IMR-90 (cell line): ENCODE measurements at regions not wholly inside any gene's neighbourhood (a gene's known extent, or its start where the extent isn't known, plus 50 kb on each side); places are given as distances from the start of the nearest gene placed in this dataset.

ENCODE experiments used
- ATAC-seq: fragments of 200-7000 bp; cut with Tn5 transposase; 2 replicates; pipeline ENCODE4 v1.9.1; 2020; ENCODE audit warnings: low read depth, mild to moderate bottlenecking, moderate library complexity
- BruUV-seq: library from RNA; stranded (reverse); fragments of 400-500 nt; replicated peaks from 2 replicates; lab custom pipeline; 2021; lab: Mats Ljungman, UMichigan
- CTCF ChIA-PET: fragments of 300-600 bp; formaldehyde crosslinking; extraction: SDS; loops from one replicate; lab custom pipeline; 2021; ENCODE audit warnings: antibody characterized with exemption; lab: Yijun Ruan, JAX
- POLR2A ChIA-PET: fragments of 300-600 bp; sonication (Branson Sonifier 250); formaldehyde crosslinking; loops from one replicate; lab custom pipeline; 2022; ENCODE audit warnings: antibody characterized with exemption; ENCODE audit not compliant: unreplicated experiment; lab: Charles Lee
- DNase-seq: peaks from one replicate; pipeline ENCODE4 v3.0.0; 2013
- H2AFZ ChIP-seq: replicated peaks from 2 replicates; pipeline ENCODE3; 2013; ENCODE audit warnings: low read length, mild to moderate bottlenecking; ENCODE audit not compliant: poor library complexity
- H2AK5ac ChIP-seq: 2 replicates; pipeline ENCODE4 v1.6.1; 2013; ENCODE audit warnings: low read depth, low read length, inconsistent platforms
- H2AK9ac ChIP-seq: replicated peaks from 2 replicates; pipeline ENCODE3; 2013; ENCODE audit warnings: mild to moderate bottlenecking, low read depth, low read length, moderate library complexity; ENCODE audit not compliant: poor library complexity
- H2BK120ac ChIP-seq: 2 replicates; pipeline ENCODE4 v1.6.1; 2013; ENCODE audit warnings: low read depth, low read length, inconsistent platforms
- H2BK15ac ChIP-seq: 3 replicates; pipeline ENCODE4 v1.6.1; 2013; ENCODE audit warnings: low read depth, low read length, inconsistent platforms
- H2BK20ac ChIP-seq: 2 replicates; pipeline ENCODE4 v1.6.1; 2013; ENCODE audit warnings: low read depth, mild to moderate bottlenecking, inconsistent platforms, low read length, moderate library complexity
- H2BK5ac ChIP-seq: 2 replicates; pipeline ENCODE4 v1.6.1; 2013; ENCODE audit warnings: mild to moderate bottlenecking, low read depth, low read length, inconsistent platforms; ENCODE audit not compliant: poor library complexity, severe bottlenecking
- H3K14ac ChIP-seq: replicated peaks from 2 replicates; pipeline ENCODE4 v1.6.1; 2013; ENCODE audit warnings: low read depth, low read length, inconsistent platforms
- H3K18ac ChIP-seq: 2 replicates; pipeline ENCODE4 v1.6.1; 2013; ENCODE audit warnings: low read depth, low read length, control low read depth
- H3K23ac ChIP-seq: 2 replicates; pipeline ENCODE4 v1.6.1; 2013; ENCODE audit warnings: low read depth, low read length, inconsistent platforms
- H3K27ac ChIP-seq: 2 replicates; pipeline ENCODE4 v1.5.1; 2013; ENCODE audit warnings: mild to moderate bottlenecking, control low read depth, low read length; ENCODE audit not compliant: insufficient read depth
- H3K27me3 ChIP-seq: 2 replicates; pipeline ENCODE4 v1.6.1; 2013; ENCODE audit warnings: low read length; ENCODE audit not compliant: control insufficient read depth, insufficient read depth
- H3K36me3 ChIP-seq: 2 replicates; pipeline ENCODE4 v1.6.1; 2013; ENCODE audit warnings: low read length, mixed read lengths; ENCODE audit not compliant: control insufficient read depth, insufficient read depth
- H3K4ac ChIP-seq: 2 replicates; pipeline ENCODE4 v1.6.1; 2013; ENCODE audit warnings: low read depth, low read length, inconsistent platforms
- H3K4me1 ChIP-seq: 2 replicates; pipeline ENCODE4 v1.6.1; 2013; ENCODE audit warnings: low read length, mixed read lengths; ENCODE audit not compliant: control insufficient read depth, insufficient read depth
- H3K4me2 ChIP-seq: 2 replicates; pipeline ENCODE4 v1.6.1; 2013; ENCODE audit warnings: low read depth, mild to moderate bottlenecking, control low read depth, low read length, moderate library complexity
- H3K4me3 ChIP-seq: 2 replicates; pipeline ENCODE4 v1.5.1; 2013; ENCODE audit warnings: low read depth, mild to moderate bottlenecking, control low read depth, low read length, moderate library complexity; ENCODE audit not compliant: insufficient read depth
- H3K56ac ChIP-seq: 2 replicates; pipeline ENCODE4 v1.6.1; 2013; ENCODE audit warnings: low read length, inconsistent platforms; ENCODE audit not compliant: insufficient read depth; ENCODE audit errors: extremely low read depth
- H3K79me1 ChIP-seq, 2 experiments: 2 replicates each; pipeline ENCODE4 v1.6.1; 2013; ENCODE audit warnings: low read length in 2 of 2, inconsistent platforms in 1 of 2, low read depth in 1 of 2
- H3K9ac ChIP-seq: 2 replicates; pipeline ENCODE4 v1.6.1; 2013; ENCODE audit warnings: low read depth, low read length, control low read depth
- H3K9me1 ChIP-seq: 2 replicates; pipeline ENCODE4 v1.6.1; 2013; ENCODE audit warnings: low read length, inconsistent platforms; ENCODE audit not compliant: insufficient read depth
- H3K9me3 ChIP-seq: 2 replicates; pipeline ENCODE4 v1.6.1; 2013; ENCODE audit warnings: low read length; ENCODE audit not compliant: control insufficient read depth, insufficient read depth
- H4K20me1 ChIP-seq: 2 replicates; pipeline ENCODE4 v1.6.1; 2013; ENCODE audit warnings: low read length, inconsistent platforms; ENCODE audit not compliant: insufficient read depth
- H4K5ac ChIP-seq: 2 replicates; pipeline ENCODE4 v1.6.1; 2013; ENCODE audit warnings: mild to moderate bottlenecking, low read depth, low read length, control low read depth
- H4K8ac ChIP-seq, 2 experiments: 2 replicates each; pipeline ENCODE4 v1.6.1; 2013; ENCODE audit warnings: low read depth in 2 of 2, low read length in 2 of 2, control low read depth in 1 of 2, inconsistent platforms in 1 of 2
- H4K91ac ChIP-seq: 2 replicates; pipeline ENCODE4 v1.6.1; 2013; ENCODE audit warnings: low read depth, low read length, inconsistent platforms; ENCODE audit not compliant: insufficient read depth
- CEBPB ChIP-seq: IDR thresholded peaks from 2 replicates; pipeline ENCODE4 v1.6.1; 2012; ENCODE audit warnings: low read depth, low read length, improper control_type of control experiment
- CHD1 ChIP-seq: IDR thresholded peaks from 2 replicates; pipeline ENCODE4 v1.6.1; 2012; ENCODE audit warnings: low read depth, low read length, improper control_type of control experiment
- MAZ ChIP-seq: IDR thresholded peaks from 2 replicates; pipeline ENCODE4 v1.6.1; 2012; ENCODE audit warnings: low read depth, mild to moderate bottlenecking, low read length, improper control_type of control experiment, moderate library complexity, borderline replicate concordance
- POLR2A ChIP-seq: IDR thresholded peaks from 2 replicates; pipeline ENCODE4 v1.6.1; 2012; ENCODE audit warnings: mild to moderate bottlenecking, low read depth, low read length
- RCOR1 ChIP-seq: IDR thresholded peaks from 2 replicates; pipeline ENCODE4 v1.6.1; 2012; ENCODE audit warnings: mild to moderate bottlenecking, low read length, improper control_type of control experiment; ENCODE audit not compliant: insufficient replicate concordance
- RFX5 ChIP-seq: IDR thresholded peaks from 2 replicates; pipeline ENCODE4 v1.8.0; 2012; ENCODE audit warnings: low read depth, mild to moderate bottlenecking, low read length, moderate library complexity
- SMC3 ChIP-seq: fragments of 150-350 bp; IDR thresholded peaks from 2 replicates; pipeline ENCODE4 v1.6.1; 2016; ENCODE audit warnings: low read depth, mild to moderate bottlenecking, antibody characterized with exemption, low read length, moderate library complexity
- dilution Hi-C: fragments of 300-500 bp; cut with HindIII; formaldehyde crosslinking; loops from one replicate; pipeline ENCODE4 v1.14.3; 2018; ENCODE audit warnings: low sequenced_read_pairs; ENCODE audit not compliant: unreplicated experiment
- in situ Hi-C: fragments of 300-500 bp; cut with MboI; formaldehyde crosslinking; loops from 3 replicates; pipeline ENCODE4 v1.14.3; 2019; ENCODE audit warnings: low sequenced_read_pairs, inconsistent platforms, mixed read lengths
- intact Hi-C: fragments of 100-400 bp; cut with micrococcal nuclease; formaldehyde crosslinking; loops from 2 replicates; pipeline ENCODE4 v1.10.0; 2022
- TF ChIP-seq, protein P1 (sequence below): fragments of 150-350 bp; IDR thresholded peaks from 2 replicates; pipeline ENCODE4 v1.6.1; 2017; ENCODE audit warnings: mild to moderate bottlenecking, antibody characterized with exemption, low read length, low read depth
- TF ChIP-seq, protein P2 (sequence below): conservative IDR thresholded peaks from 2 replicates; pipeline ENCODE4 v1.5.1; 2012; ENCODE audit warnings: mild to moderate bottlenecking, low read depth, low read length, improper control_type of control experiment

DNA sequence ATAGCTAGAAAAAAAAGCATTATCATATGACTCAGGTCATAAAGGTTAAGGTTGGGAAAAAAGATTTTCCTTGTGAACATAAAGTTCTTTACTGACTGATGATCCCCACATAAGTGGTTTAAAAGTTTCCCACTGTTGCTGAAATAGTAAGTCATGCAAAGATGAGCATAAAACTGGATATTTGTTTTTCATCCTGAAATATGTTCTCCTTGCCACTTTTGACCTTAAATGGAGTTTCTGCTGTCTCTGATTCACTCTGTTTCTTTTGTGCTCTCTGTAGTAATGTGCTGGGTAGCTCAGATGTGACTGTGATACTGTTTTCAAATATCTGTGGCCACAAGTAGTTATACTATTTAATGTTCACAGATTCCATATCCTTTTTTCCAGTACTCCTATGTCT lies 162.5 kb upstream of the GAS1 start:
- DNase-seq: peak; percentile 72
- CTCF ChIA-PET: interaction anchor here (0.6 to 0.9 kb wide), 2 partner anchors 10 to 508 kb away, joined by 3 read pairs; no protein-coding TSS in a partner anchor
- BruUV-seq: no TSS peak

More for the DNA sequence above, 162.5 kb upstream of the GAS1 start:
- Histone ChIP-seq H3K4ac (no peak overlapping the region), H2BK20ac (peak overlapping the region; percentile 63; the same call in 1 of the 2 replicates), H2BK120ac (no peak overlapping the region), H3K18ac (peak overlapping the region; percentile 54; the same call in 1 of the 2 replicates), H3K27ac (no peak overlapping the region; the same call in 1 of the 2 replicates), H4K5ac (no peak overlapping the region), H3K79me1 (no peaks in the 10 kb centered on the region), H3K9me3 (peaks cover 3% of the 10 kb centered on the region), H4K8ac (peak overlapping the region in 1 of 2 experiments; percentile 39; a peak in 2 of 4 replicates), H2AK5ac (no peak overlapping the region), H3K9me1 (0 out of 2 replicates have a peak, but pooled peaks cover 6% of the 10 kb centered on the region), H2AFZ (no peak overlapping the region), H3K4me1 (peaks cover 15% of the 10 kb centered on the region), H3K9ac (no peak overlapping the region), H3K36me3 (no peaks in the 10 kb centered on the region), H4K20me1 (no peaks in the 10 kb centered on the region), H3K14ac (no peak overlapping the region), H2BK5ac (peak overlapping the region; percentile 95), H3K4me3 (no peak overlapping the region), H3K4me2 (peak overlapping the region; percentile 46; the same call in 1 of the 2 replicates), H3K27me3 (no peaks in the 10 kb centered on the region), H3K23ac (no peak overlapping the region), H4K91ac (no peak overlapping the region), H2BK15ac (no peak overlapping the region), H2AK9ac (no peak overlapping the region), H3K56ac (no peak overlapping the region)
- ATAC-seq: peak; percentile 77
- in situ Hi-C loops: no loop called here
- POLR2A ChIA-PET: no interaction called here
- intact Hi-C loops: loop anchor here (5.0 kb wide), 2 partner anchors 128 to 163 kb away; partner anchors contain the start of gene GAS1
- no peak for TF ChIP-seq RFX5
- TF ChIP-seq, protein P1, sequence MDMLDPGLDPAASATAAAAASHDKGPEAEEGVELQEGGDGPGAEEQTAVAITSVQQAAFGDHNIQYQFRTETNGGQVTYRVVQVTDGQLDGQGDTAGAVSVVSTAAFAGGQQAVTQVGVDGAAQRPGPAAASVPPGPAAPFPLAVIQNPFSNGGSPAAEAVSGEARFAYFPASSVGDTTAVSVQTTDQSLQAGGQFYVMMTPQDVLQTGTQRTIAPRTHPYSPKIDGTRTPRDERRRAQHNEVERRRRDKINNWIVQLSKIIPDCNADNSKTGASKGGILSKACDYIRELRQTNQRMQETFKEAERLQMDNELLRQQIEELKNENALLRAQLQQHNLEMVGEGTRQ: no peak
- TF ChIP-seq, protein P2, sequence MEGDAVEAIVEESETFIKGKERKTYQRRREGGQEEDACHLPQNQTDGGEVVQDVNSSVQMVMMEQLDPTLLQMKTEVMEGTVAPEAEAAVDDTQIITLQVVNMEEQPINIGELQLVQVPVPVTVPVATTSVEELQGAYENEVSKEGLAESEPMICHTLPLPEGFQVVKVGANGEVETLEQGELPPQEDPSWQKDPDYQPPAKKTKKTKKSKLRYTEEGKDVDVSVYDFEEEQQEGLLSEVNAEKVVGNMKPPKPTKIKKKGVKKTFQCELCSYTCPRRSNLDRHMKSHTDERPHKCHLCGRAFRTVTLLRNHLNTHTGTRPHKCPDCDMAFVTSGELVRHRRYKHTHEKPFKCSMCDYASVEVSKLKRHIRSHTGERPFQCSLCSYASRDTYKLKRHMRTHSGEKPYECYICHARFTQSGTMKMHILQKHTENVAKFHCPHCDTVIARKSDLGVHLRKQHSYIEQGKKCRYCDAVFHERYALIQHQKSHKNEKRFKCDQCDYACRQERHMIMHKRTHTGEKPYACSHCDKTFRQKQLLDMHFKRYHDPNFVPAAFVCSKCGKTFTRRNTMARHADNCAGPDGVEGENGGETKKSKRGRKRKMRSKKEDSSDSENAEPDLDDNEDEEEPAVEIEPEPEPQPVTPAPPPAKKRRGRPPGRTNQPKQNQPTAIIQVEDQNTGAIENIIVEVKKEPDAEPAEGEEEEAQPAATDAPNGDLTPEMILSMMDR: no peak
- TF ChIP-seq CEBPB: no peak
- no peak for TF ChIP-seq CHD1
- no peak for TF ChIP-seq SMC3
- TF ChIP-seq POLR2A: no peak
- TF ChIP-seq MAZ: no peak
- no peak for TF ChIP-seq RCOR1
- dilution Hi-C loops: no loop called here
